Peyer's patch (tissue), 4 donors: ENCODE measurements at regions not wholly inside any gene's neighbourhood (a gene's known extent, or its start where the extent isn't known, plus 50 kb on each side); places are given as distances from the start of the nearest gene placed in this dataset.

Experiments used
- CTCF ChIP-seq, 6 experiments: fragments of 450-650 bp in 4 of 6; fragments of 200-600 bp in 2 of 6; sonication (generic) in 1 of 6; IDR thresholded peaks; one replicate each; pipeline ENCODE4 v1.5.1; 2017 to 2019; ENCODE audit warnings: antibody characterized with exemption in 6 of 6, mild to moderate bottlenecking in 3 of 6, moderate library complexity in 1 of 6
- POLR2A ChIP-seq, 2 donors: fragments of 450-650 bp; IDR thresholded peaks; one replicate each; pipeline ENCODE4 v1.5.1; 2017; ENCODE audit warnings: antibody characterized with exemption in 2 of 2, mild to moderate bottlenecking in 2 of 2, moderate library complexity in 2 of 2

GRCh38 chr6:40293460-40294185, 293.5 kb downstream of the LRFN2 start:
- no peak for TF ChIP-seq CTCF (IDR thresholded peaks at IDR 0.05)
- TF ChIP-seq POLR2A (IDR thresholded peaks at IDR 0.05): no peak
